ENCODE measurements at regions not wholly inside any gene's neighbourhood (a gene's known extent, or its start where the extent isn't known, plus 50 kb on each side); places are given as distances from the start of the nearest gene placed in this dataset.
A peak's percentile ranks its signal among the peaks of the same experiment; 100 is the strongest.
"Not testable (repeated sequence)": the region's sequence is repeated elsewhere in the genome, so short reads cannot be mapped to it uniquely, and the experiment has no call there.

DNA sequence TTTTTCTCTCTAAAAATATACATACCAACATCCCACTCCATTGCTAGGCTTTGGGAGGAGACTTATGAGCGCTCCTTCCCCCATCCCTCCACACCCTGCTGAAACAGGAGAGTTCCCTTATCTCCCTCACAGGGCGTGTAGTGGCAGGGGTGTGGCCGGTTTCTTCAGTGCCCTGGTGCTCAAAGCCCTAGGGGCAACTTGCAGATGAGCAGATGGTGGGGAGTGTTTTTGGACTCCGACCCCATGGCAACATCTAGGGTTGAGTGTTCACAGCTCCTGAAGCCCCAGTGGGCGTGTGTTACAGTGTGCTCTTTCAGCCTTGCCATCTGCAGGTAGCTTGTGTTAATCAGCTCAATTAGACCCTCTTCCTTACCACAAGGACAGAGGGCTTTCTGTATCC is 409.5 kb downstream of the MAT2B start:
- TF ChIP-seq, protein P1, sequence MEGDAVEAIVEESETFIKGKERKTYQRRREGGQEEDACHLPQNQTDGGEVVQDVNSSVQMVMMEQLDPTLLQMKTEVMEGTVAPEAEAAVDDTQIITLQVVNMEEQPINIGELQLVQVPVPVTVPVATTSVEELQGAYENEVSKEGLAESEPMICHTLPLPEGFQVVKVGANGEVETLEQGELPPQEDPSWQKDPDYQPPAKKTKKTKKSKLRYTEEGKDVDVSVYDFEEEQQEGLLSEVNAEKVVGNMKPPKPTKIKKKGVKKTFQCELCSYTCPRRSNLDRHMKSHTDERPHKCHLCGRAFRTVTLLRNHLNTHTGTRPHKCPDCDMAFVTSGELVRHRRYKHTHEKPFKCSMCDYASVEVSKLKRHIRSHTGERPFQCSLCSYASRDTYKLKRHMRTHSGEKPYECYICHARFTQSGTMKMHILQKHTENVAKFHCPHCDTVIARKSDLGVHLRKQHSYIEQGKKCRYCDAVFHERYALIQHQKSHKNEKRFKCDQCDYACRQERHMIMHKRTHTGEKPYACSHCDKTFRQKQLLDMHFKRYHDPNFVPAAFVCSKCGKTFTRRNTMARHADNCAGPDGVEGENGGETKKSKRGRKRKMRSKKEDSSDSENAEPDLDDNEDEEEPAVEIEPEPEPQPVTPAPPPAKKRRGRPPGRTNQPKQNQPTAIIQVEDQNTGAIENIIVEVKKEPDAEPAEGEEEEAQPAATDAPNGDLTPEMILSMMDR (conservative IDR thresholded peaks at IDR 0.05; ENCODE audit: control insufficient read depth, insufficient read depth, low read depth, low read length), result no peak
- DNase-seq (ENCODE audit: low read depth), result no peak
- no peak overlapping the region for H3K4me3 ChIP-seq (ENCODE audit: control insufficient read depth, low read depth, low read length)

DNA sequence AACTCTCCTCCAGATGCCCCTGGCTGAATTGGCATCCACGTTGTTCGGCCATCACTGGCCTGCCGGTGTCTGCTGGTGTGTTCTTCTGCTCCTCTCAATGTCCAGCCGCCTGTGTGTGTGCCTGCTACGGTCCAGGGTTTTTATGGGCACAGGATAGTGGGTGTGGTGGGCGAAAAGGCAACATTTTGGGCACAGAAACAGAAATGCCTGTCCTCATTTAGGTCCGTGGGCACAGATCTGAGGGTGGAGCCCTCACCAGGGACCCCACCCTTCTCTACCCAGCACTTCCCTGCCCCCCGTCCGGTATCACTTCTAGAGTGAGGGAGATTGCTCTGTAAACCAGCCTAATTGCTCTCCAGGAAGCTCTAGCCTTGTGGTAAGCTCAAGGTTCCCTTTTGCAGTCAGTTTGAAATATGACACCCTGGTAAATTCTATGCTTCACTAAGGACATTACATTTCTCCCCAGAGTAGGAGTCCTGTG is 410.1 kb downstream of the MAT2B start:
- no peak overlapping the region for H3K4me3 ChIP-seq (ENCODE audit: control insufficient read depth, low read depth, low read length)
- DNase-seq (ENCODE audit: low read depth), result peak; percentile 14
- TF ChIP-seq, protein P1 (conservative IDR thresholded peaks at IDR 0.05; ENCODE audit: control insufficient read depth, insufficient read depth, low read depth, low read length), result no peak

DNA sequence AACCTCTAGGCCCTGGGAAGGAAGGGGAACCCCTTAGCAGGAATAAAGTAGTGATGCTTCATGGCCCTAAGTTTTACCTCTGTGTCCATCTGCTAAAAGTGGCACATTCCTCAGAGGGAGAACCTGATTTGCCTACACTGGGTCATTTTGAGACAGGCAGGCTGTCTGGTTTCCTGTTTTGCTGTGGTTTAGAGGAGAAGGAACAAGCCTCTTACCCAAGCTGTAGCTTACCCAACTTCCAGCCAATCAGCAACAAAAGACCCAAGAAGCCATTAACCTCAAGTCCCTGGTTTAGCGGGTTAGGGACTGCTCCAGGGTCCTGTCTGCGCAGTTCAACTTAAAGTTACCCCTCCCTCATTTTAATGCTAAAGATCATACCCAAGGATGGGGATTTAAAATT is 411.0 kb downstream of the MAT2B start:
- no peak overlapping the region for H3K4me3 ChIP-seq (ENCODE audit: control insufficient read depth, low read depth, low read length)
- DNase-seq (ENCODE audit: low read depth), result peak; percentile 15
- TF ChIP-seq, protein P1 (conservative IDR thresholded peaks at IDR 0.05; ENCODE audit: control insufficient read depth, insufficient read depth, low read depth, low read length), result no peak

DNA sequence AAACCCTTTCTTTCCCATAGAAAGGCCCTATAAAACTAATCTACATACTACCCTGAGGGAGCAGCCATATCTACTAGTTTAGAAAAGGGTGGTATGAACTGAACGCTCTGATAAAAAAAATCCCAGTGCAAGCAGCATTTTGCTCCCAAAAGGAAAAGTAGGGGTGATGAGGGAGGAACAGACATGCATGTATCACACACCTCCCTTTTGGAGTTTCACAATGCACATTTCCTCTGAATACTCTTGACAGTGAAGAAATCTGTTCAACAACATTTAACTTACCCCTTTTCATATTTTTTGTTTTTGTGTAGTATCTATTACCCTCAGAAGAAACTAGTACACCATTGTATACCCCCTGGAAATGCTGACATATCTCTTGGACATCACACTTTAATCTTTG is 411.4 kb downstream of the MAT2B start:
- TF ChIP-seq, protein P1 (conservative IDR thresholded peaks at IDR 0.05; ENCODE audit: control insufficient read depth, insufficient read depth, low read depth, low read length), result no peak
- H3K4me3 ChIP-seq (ENCODE audit: control insufficient read depth, low read depth, low read length), result no peak overlapping the region
- no peak for DNase-seq (ENCODE audit: low read depth)

DNA sequence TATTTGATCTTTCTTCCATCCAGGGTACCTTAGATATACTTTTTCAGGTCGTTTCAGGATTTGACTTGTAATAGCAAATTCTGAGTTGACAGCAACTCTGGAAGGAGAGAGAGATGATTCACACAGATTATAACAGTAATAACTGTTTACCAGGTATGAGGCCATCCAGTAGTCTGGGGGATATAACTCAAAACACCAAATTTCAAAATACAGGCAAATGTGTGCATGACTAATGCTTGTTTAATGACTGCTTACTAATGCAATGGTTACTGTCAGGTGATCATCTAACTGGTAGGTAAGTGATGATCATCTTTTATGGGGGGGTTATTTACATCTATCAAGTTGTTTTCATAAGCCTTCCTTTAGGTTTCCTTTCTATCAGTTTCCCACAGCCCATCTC is 412.3 kb downstream of the MAT2B start:
- TF ChIP-seq, protein P1 (conservative IDR thresholded peaks at IDR 0.05; ENCODE audit: control insufficient read depth, insufficient read depth, low read depth, low read length), result no peak
- DNase-seq (ENCODE audit: low read depth), result peak; percentile 23
- no peak overlapping the region for H3K4me3 ChIP-seq (ENCODE audit: control insufficient read depth, low read depth, low read length)

DNA sequence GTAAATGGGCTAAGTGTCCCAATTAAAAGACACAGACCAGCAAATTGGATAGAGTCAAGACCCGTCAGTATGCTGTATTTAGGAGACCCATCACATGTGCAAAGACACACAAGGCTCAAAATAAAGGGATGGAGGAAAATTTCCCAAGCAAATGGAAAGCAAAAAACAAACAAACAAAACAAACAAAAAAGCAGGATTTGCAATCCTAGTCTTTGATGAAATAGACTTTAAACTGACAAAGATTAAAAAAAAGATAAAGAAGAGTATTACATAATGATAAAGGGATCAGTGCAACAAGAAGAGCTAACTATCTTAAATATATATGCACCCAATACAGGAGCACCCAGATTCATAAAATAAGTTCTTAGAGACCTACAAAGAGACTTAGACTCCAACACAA is 429.6 kb downstream of the MAT2B start:
- not testable (repeated sequence) for H3K4me3 ChIP-seq (ENCODE audit: control insufficient read depth, low read depth, low read length); DNase-seq (ENCODE audit: low read depth)

DNA sequence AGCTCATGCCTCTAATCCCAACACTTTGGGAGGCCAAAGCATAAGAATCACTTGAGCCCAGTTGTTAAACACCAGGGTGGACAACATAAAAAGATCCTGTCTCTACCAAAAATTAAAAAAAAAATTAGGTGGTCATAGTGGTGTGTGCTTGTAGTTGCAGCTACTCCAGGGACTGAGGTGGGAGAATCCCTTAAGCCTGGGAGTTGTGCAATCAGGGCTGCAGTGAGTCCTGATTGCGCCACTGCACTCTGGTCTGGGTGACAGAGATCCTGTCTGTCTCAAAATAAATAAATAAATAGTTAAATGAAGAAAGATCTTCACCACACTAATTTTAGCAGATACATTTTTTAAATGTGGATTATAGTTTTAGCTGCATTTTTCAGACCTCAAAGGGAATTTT is 433.2 kb downstream of the MAT2B start:
- peak; percentile 51 for DNase-seq (ENCODE audit: low read depth)
- no peak overlapping the region for H3K4me3 ChIP-seq (ENCODE audit: control insufficient read depth, low read depth, low read length)
- TF ChIP-seq, protein P1 (conservative IDR thresholded peaks at IDR 0.05; ENCODE audit: control insufficient read depth, insufficient read depth, low read depth, low read length), result no peak
